HepG2 (cell line): ENCODE measurements at regions not wholly inside any gene's neighbourhood (a gene's known extent, or its start where the extent isn't known, plus 50 kb on each side); places are given as distances from the start of the nearest gene placed in this dataset.
A peak's percentile ranks its signal among the peaks of the same experiment; 100 is the strongest.

ENCODE experiments used
- ATAC-seq: fragments of 200-7000 bp; cut with Tn5 transposase; 3 replicates; pipeline ENCODE4 v1.9.1; 2020; ENCODE audit warnings: mild to moderate bottlenecking, moderate library complexity
- BruUV-seq: library from RNA; stranded (reverse); fragments of 400-500 nt; replicated peaks from 2 replicates; lab custom pipeline; 2021; lab: Mats Ljungman, UMichigan
- CTCF ChIA-PET: fragments of 300-600 bp; formaldehyde crosslinking; extraction: SDS; loops from one replicate; lab custom pipeline; 2021; ENCODE audit warnings: low total read pairs, inconsistent platforms, low intra/inter-chr PET ratio; lab: Yijun Ruan, JAX
- POLR2A ChIA-PET: fragments of 350-600 bp; sonication (Branson Sonifier 250); formaldehyde crosslinking; loops from one replicate; lab custom pipeline; 2020; ENCODE audit warnings: antibody characterized with exemption, inconsistent platforms; lab: Yijun Ruan, JAX
- DNase-seq: peaks from one replicate; pipeline ENCODE4 v3.0.0-alpha.2; 2015; ENCODE audit warnings: low spot score
- FAIRE-seq: peaks from 3 replicates; lab custom pipeline; 2011; peaks lifted over from hg19 to GRCh38; lab: Jason Lieb, UNC
- H2AFZ ChIP-seq: one replicate; pipeline ENCODE4 v1.6.1; 2011; ENCODE audit warnings: low read length, inconsistent platforms
- H3K27ac ChIP-seq: fragments of 300-600 bp; 3 replicates; pipeline ENCODE4 v1.8.0; 2011; ENCODE audit warnings: mixed run types, mild to moderate bottlenecking, mixed read lengths, low read length, inconsistent platforms; ENCODE audit not compliant: insufficient read depth; ENCODE audit errors: extremely low read length
- H3K27me3 ChIP-seq, 2 experiments: fragments of 200-600 bp in 1 of 2; 2 replicates in 1 of 2; 3 replicates in 1 of 2; pipeline versions ENCODE4 v1.6.0 to v1.8.0; 2011; ENCODE audit warnings: low read length in 2 of 2, mild to moderate bottlenecking in 2 of 2, moderate library complexity in 2 of 2, inconsistent platforms in 1 of 2; ENCODE audit not compliant: insufficient read depth in 2 of 2, control insufficient read depth in 1 of 2
- H3K36me3 ChIP-seq, 2 experiments: fragments of 200-600 bp in 1 of 2; replicated peaks in 1 of 2; 2 replicates in 1 of 2; 3 replicates in 1 of 2; pipeline versions ENCODE4 v1.5.1 to v1.8.0; 2011; ENCODE audit warnings: low read length in 2 of 2, inconsistent platforms in 1 of 2; ENCODE audit not compliant: insufficient read depth in 2 of 2, control insufficient read depth in 1 of 2
- H3K4me1 ChIP-seq: 2 replicates; pipeline ENCODE4 v1.5.1; 2012; ENCODE audit warnings: low read length, inconsistent platforms; ENCODE audit not compliant: insufficient read depth
- H3K4me2 ChIP-seq: 2 replicates; pipeline ENCODE4 v1.6.0; 2011; ENCODE audit warnings: low read depth, low read length, inconsistent platforms
- H3K4me3 ChIP-seq, 3 experiments: fragments of 200-600 bp in 1 of 3; sonication (generic), shearing (Covaris generic) in 1 of 3; replicated peaks in 1 of 3; 2 replicates each; pipeline ENCODE4 v1.5.1; 2011 to 2016; ENCODE audit warnings: low read length in 3 of 3, inconsistent platforms in 2 of 3, low read depth in 2 of 3, mild to moderate bottlenecking in 2 of 3, control low read depth in 1 of 3, mixed read lengths in 1 of 3; ENCODE audit not compliant: insufficient read depth in 1 of 3
- H3K79me2 ChIP-seq: one replicate; pipeline ENCODE4 v1.6.1; 2011; ENCODE audit warnings: low read length, inconsistent platforms; ENCODE audit not compliant: insufficient read depth
- H3K9ac ChIP-seq: 2 replicates; pipeline ENCODE4 v1.6.0; 2011; ENCODE audit warnings: mild to moderate bottlenecking, low read depth, low read length, inconsistent platforms; ENCODE audit not compliant: insufficient read depth
- H3K9me3 ChIP-seq: 2 replicates; pipeline ENCODE4 v1.5.1; 2012; ENCODE audit warnings: mild to moderate bottlenecking, low read length
- H4K20me1 ChIP-seq: 2 replicates; pipeline ENCODE4 v1.6.0; 2011; ENCODE audit warnings: inconsistent platforms, mild to moderate bottlenecking, low read length, moderate library complexity; ENCODE audit not compliant: insufficient read depth
- BHLHE40 ChIP-seq: IDR thresholded peaks from 2 replicates; pipeline ENCODE4 v1.6.1; 2011; ENCODE audit warnings: low read length, improper control_type of control experiment
- ELF1 ChIP-seq: sonication (generic); formaldehyde crosslinking; IDR thresholded peaks from 2 replicates; pipeline ENCODE4 v1.4.0; 2020; ENCODE audit warnings: missing genetic modification reagents
- FOSL1 ChIP-seq: sonication (generic); formaldehyde crosslinking; IDR thresholded peaks from 2 replicates; pipeline ENCODE4 v1.9.0; 2021; ENCODE audit warnings: missing genetic modification reagents, borderline replicate concordance
- KDM2A ChIP-seq: sonication (generic); formaldehyde crosslinking; IDR thresholded peaks from 2 replicates; pipeline ENCODE4 v1.4.0; 2020; ENCODE audit warnings: low read depth, missing genetic modification reagents, borderline replicate concordance
- MEIS2 ChIP-seq: sonication (generic); formaldehyde crosslinking; IDR thresholded peaks from 2 replicates; pipeline ENCODE4 v1.9.0; 2021; ENCODE audit warnings: mild to moderate bottlenecking, missing genetic modification reagents
- SIN3B ChIP-seq: fragments of 150-350 bp; IDR thresholded peaks from 2 replicates; pipeline ENCODE4 v1.6.1; 2014; ENCODE audit warnings: low read length
- ZBTB7B ChIP-seq: sonication (generic); formaldehyde crosslinking; IDR thresholded peaks from 2 replicates; pipeline ENCODE4 v1.4.0; 2020; ENCODE audit warnings: missing genetic modification reagents
- WGBS: methylation state at CpG from one replicate; pipeline ENCODE4 v1.1.6; 2017; ENCODE audit warnings: low lambda C conversion rate; 5-methylcytosine and 5-hydroxymethylcytosine counted together
- in situ Hi-C: cut with HindIII; loops from 2 replicates; pipeline ENCODE4 v1.10.0; 2017; ENCODE audit warnings: low pct_unique_long_range_greater_than_20kb; ENCODE audit not compliant: extremely low pct_ligation_motif_present
- intact Hi-C: fragments of 100-400 bp; cut with micrococcal nuclease; formaldehyde crosslinking; loops from one replicate; pipeline ENCODE4 v1.10.0; 2022; ENCODE audit not compliant: unreplicated experiment
- TF ChIP-seq, protein P1 (sequence below): sonication (generic); formaldehyde crosslinking; IDR thresholded peaks from 2 replicates; pipeline ENCODE4 v1.4.0; 2020; ENCODE audit warnings: missing genetic modification reagents, borderline replicate concordance
- TF ChIP-seq, protein P2 (sequence below): sonication (generic); formaldehyde crosslinking; IDR thresholded peaks from 2 replicates; pipeline ENCODE4 v1.5.0; 2020; ENCODE audit warnings: mild to moderate bottlenecking, missing genetic modification reagents, moderate library complexity
- TF ChIP-seq, protein P3 (sequence below): sonication (generic); formaldehyde crosslinking; IDR thresholded peaks from 2 replicates; pipeline ENCODE4 v1.4.0; 2020; ENCODE audit warnings: missing genetic modification reagents, borderline replicate concordance
- TF ChIP-seq, protein P4 (sequence below): sonication (generic); formaldehyde crosslinking; IDR thresholded peaks from 2 replicates; pipeline ENCODE4 v1.4.0; 2020; ENCODE audit warnings: missing genetic modification reagents, low read depth, mild to moderate bottlenecking, borderline replicate concordance

DNA sequence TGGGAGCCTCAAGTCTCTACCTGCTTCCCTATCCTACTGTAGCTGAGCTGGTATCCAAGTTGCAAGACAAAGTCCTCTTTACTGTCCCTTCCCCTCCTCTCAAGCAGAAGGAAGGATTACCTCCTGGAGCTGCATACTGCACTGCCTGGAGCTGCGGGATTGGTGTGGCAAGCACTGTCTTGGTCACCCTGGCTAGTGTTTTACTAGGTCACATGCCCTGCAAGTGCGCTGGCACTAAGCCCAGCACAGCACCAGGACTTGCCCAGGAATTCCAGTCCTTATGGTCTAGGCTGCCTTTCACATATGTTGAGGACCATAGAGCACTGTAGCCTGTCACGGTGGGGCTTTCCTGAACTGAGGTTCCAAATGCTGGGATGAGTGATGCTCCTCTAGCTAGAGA is 227.3 kb upstream of the ZC4H2 start:
- Histone ChIP-seq H3K36me3 (no peaks in the 10 kb centered on the region), H3K27me3 (no peaks in the 10 kb centered on the region), H2AFZ (no peak overlapping the region), H3K4me2 (no peak overlapping the region), H3K27ac (no peak overlapping the region), H3K9ac (no peak overlapping the region), H4K20me1 (no peaks in the 10 kb centered on the region), H3K4me1 (no peaks in the 10 kb centered on the region), H3K9me3 (no peaks in the 10 kb centered on the region), H3K4me3 (no peak overlapping the region), H3K79me2 (no peaks in the 10 kb centered on the region)
- WGBS = 80% methylated on average over 1 of the region's 3 CpGs
- ChIA-PET CTCF (no interaction called here), POLR2A (no interaction called here)
- ATAC-seq = no peak
- in situ Hi-C loops (no loop called here), intact Hi-C loops (no loop called here)
- FAIRE-seq = no peak
- no peak for DNase-seq
- TF ChIP-seq ELF1 (no peak), ZBTB7B (CRISPR knock-in tag) (no peak)
- no TSS peak for BruUV-seq

DNA sequence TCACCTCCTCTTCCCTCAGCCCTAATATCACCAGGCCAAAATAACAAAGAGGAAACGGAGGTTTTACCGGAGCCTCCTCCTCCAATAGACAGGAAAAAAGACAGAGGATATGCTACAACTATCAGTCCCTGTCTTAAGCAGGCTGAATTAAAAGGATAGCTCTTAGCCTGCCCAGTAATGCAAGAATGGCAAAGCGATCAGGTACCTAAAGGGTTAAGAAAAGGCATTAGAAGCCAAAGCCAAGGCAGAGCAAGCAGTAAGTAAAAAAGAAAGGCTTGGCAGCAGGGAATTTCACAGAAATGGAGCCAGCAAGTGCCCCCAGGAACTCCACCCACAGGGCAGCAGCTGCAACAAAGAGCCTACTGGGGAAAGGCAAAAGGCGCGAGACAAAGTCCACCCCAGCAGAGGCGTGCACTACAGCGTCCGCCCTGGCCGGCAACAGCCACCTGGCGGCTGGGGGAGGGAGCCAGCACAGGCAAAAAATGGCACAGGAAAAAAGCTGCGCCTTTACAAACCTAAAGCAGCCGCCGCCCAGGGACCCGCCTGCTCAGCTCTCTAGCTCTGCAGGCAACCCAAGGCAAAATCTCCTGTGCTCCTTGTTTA is 220.6 kb upstream of the ZC4H2 start:
- intact Hi-C loops (loop anchor here (1.0 kb wide), 3 partner anchors 44 to 303 kb away; no protein-coding TSS in a partner anchor), in situ Hi-C loops (no loop called here)
- H3K79me2 ChIP-seq = no peaks in the 10 kb centered on the region
- peak overlapping the region; percentile 43 to 68 (median 63) for H3K4me3 ChIP-seq
- CTCF ChIA-PET = no interaction called here
- peak overlapping the region; percentile 95 for H2AFZ ChIP-seq
- POLR2A ChIA-PET = interaction anchor here (1.6 to 3.1 kb wide), 5 partner anchors 12 to 162 kb away, joined by 3 to 17 read pairs (median 7); partner anchors contain the start of gene ZC3H12B
- peak overlapping the region; percentile 66 for H3K9ac ChIP-seq
- DNase-seq (peak; percentile 79), ATAC-seq (peak; percentile 98), FAIRE-seq (peak; percentile 93)
- no peaks in the 10 kb centered on the region for H4K20me1 ChIP-seq
- H3K27me3 ChIP-seq = no peaks in the 10 kb centered on the region
- H3K4me1 ChIP-seq = peaks cover 18% of the 10 kb centered on the region
- peak overlapping the region; percentile 90 for H3K4me2 ChIP-seq
- WGBS = 0% methylated on average over 11 of the region's 14 CpGs
- BruUV-seq = no TSS peak
- H3K36me3 ChIP-seq = no peaks in the 10 kb centered on the region
- H3K9me3 ChIP-seq = no peaks in the 10 kb centered on the region
- H3K27ac ChIP-seq = peak overlapping the region; percentile 86
- TF ChIP-seq, protein P1, sequence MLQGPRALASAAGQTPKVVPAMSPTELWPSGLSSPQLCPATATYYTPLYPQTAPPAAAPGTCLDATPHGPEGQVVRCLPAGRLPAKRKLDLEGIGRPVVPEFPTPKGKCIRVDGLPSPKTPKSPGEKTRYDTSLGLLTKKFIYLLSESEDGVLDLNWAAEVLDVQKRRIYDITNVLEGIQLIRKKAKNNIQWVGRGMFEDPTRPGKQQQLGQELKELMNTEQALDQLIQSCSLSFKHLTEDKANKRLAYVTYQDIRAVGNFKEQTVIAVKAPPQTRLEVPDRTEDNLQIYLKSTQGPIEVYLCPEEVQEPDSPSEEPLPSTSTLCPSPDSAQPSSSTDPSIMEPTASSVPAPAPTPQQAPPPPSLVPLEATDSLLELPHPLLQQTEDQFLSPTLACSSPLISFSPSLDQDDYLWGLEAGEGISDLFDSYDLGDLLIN (CRISPR knock-in tag) = no peak
- TF ChIP-seq SIN3B = no peak
- TF ChIP-seq, protein P2, sequence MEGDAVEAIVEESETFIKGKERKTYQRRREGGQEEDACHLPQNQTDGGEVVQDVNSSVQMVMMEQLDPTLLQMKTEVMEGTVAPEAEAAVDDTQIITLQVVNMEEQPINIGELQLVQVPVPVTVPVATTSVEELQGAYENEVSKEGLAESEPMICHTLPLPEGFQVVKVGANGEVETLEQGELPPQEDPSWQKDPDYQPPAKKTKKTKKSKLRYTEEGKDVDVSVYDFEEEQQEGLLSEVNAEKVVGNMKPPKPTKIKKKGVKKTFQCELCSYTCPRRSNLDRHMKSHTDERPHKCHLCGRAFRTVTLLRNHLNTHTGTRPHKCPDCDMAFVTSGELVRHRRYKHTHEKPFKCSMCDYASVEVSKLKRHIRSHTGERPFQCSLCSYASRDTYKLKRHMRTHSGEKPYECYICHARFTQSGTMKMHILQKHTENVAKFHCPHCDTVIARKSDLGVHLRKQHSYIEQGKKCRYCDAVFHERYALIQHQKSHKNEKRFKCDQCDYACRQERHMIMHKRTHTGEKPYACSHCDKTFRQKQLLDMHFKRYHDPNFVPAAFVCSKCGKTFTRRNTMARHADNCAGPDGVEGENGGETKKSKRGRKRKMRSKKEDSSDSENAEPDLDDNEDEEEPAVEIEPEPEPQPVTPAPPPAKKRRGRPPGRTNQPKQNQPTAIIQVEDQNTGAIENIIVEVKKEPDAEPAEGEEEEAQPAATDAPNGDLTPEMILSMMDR (CRISPR knock-in tag) = peak; percentile 76
- TF ChIP-seq MEIS2 (CRISPR knock-in tag) = no peak
- TF ChIP-seq FOSL1 (CRISPR knock-in tag) = no peak
- TF ChIP-seq, protein P3, sequence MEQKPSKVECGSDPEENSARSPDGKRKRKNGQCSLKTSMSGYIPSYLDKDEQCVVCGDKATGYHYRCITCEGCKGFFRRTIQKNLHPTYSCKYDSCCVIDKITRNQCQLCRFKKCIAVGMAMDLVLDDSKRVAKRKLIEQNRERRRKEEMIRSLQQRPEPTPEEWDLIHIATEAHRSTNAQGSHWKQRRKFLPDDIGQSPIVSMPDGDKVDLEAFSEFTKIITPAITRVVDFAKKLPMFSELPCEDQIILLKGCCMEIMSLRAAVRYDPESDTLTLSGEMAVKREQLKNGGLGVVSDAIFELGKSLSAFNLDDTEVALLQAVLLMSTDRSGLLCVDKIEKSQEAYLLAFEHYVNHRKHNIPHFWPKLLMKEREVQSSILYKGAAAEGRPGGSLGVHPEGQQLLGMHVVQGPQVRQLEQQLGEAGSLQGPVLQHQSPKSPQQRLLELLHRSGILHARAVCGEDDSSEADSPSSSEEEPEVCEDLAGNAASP = no peak
- TF ChIP-seq, protein P4, sequence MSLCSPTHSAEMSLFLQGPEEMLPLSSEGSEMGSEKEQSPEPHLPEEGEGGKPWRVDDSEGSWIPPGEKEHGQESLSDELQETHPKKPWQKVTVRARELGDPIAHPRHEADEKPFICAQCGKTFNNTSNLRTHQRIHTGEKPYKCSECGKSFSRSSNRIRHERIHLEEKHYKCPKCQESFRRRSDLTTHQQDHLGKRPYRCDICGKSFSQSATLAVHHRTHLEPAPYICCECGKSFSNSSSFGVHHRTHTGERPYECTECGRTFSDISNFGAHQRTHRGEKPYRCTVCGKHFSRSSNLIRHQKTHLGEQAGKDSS = no peak
- TF ChIP-seq BHLHE40 = peak; percentile 15; the same call in 1 of the 2 replicates
- TF ChIP-seq KDM2A = peak; percentile 55; the same call in 1 of the 2 replicates
